HUES6 (cell line): ENCODE measurements at regions not wholly inside any gene's neighbourhood (a gene's known extent, or its start where the extent isn't known, plus 50 kb on each side); places are given as distances from the start of the nearest gene placed in this dataset.
A peak's percentile ranks its signal among the peaks of the same experiment; 100 is the strongest.

ENCODE experiments used
- H3K27ac ChIP-seq: 2 replicates; pipeline ENCODE4 v1.7.0; 2013; ENCODE audit warnings: low read depth, mild to moderate bottlenecking, low read length, inconsistent platforms
- H3K27me3 ChIP-seq: 2 replicates; pipeline ENCODE4 v1.6.1; 2013; ENCODE audit warnings: low read length; ENCODE audit not compliant: control insufficient read depth, insufficient read depth
- H3K36me3 ChIP-seq: 2 replicates; pipeline ENCODE4 v1.6.1; 2013; ENCODE audit warnings: low read length; ENCODE audit not compliant: control insufficient read depth, insufficient read depth
- H3K4me1 ChIP-seq: 2 replicates; pipeline ENCODE4 v1.6.1; 2013; ENCODE audit warnings: low read length; ENCODE audit not compliant: control insufficient read depth, insufficient read depth
- H3K4me3 ChIP-seq: 2 replicates; pipeline ENCODE4 v1.5.1; 2013; ENCODE audit warnings: low read depth, low read length
- H3K9ac ChIP-seq: one replicate; pipeline ENCODE4 v1.6.1; 2013; ENCODE audit warnings: mild to moderate bottlenecking, low read length
- H3K9me3 ChIP-seq: 2 replicates; pipeline ENCODE4 v1.6.1; 2013; ENCODE audit warnings: low read depth, low read length; ENCODE audit not compliant: control insufficient read depth, insufficient read depth

- no peaks in the 10 kb centered on the region for H3K36me3 ChIP-seq
- no peak overlapping the region for H3K4me3 ChIP-seq
- no peak overlapping the region for H3K27ac ChIP-seq
- H3K9ac ChIP-seq, result no peak overlapping the region
- peaks cover 8% of the 10 kb centered on the region for H3K4me1 ChIP-seq
- no peaks in the 10 kb centered on the region; the same call in 1 of the 2 replicates for H3K9me3 ChIP-seq
- peaks cover 11% of the 10 kb centered on the region; the same call in 1 of the 2 replicates for H3K27me3 ChIP-seq
These were observed 51.6 kb upstream of the SRGAP3 start for GRCh38 chr3:9301091-9301490.

- no peaks in the 10 kb centered on the region; the same call in 1 of the 2 replicates for H3K9me3 ChIP-seq
- H3K4me1 ChIP-seq, result peaks cover 8% of the 10 kb centered on the region
- H3K36me3 ChIP-seq, result no peaks in the 10 kb centered on the region
- peak overlapping the region; percentile 58 for H3K4me3 ChIP-seq
- H3K27me3 ChIP-seq, result peaks cover 11% of the 10 kb centered on the region; the same call in 1 of the 2 replicates
- H3K9ac ChIP-seq, result no peak overlapping the region
- H3K27ac ChIP-seq, result no peak overlapping the region
These were observed 52.4 kb upstream of the SRGAP3 start for GRCh38 chr3:9301798-9302197.

- no peaks in the 10 kb centered on the region for H3K36me3 ChIP-seq
- H3K4me1 ChIP-seq, result peaks cover 8% of the 10 kb centered on the region
- no peaks in the 10 kb centered on the region; the same call in 1 of the 2 replicates for H3K9me3 ChIP-seq
- H3K4me3 ChIP-seq, result peak overlapping the region; percentile 58
- peaks cover 11% of the 10 kb centered on the region; the same call in 1 of the 2 replicates for H3K27me3 ChIP-seq
- no peak overlapping the region for H3K27ac ChIP-seq
- H3K9ac ChIP-seq, result no peak overlapping the region
These were observed 53.2 kb upstream of the SRGAP3 start for GRCh38 chr3:9302425-9303181.

- Histone ChIP-seq H3K36me3 (no peaks in the 10 kb centered on the region), H3K4me3 (no peak overlapping the region), H3K27me3 (no peaks in the 10 kb centered on the region), H3K27ac (no peak overlapping the region), H3K9ac (no peak overlapping the region), H3K4me1 (no peaks in the 10 kb centered on the region; the same call in 1 of the 2 replicates), H3K9me3 (no peaks in the 10 kb centered on the region)
These were observed 54.4 kb upstream of the THUMPD3 start for GRCh38 chr3:9308298-9308990.

- Histone ChIP-seq H3K27ac (no peak overlapping the region), H3K36me3 (no peaks in the 10 kb centered on the region), H3K4me1 (no peaks in the 10 kb centered on the region; the same call in 1 of the 2 replicates), H3K9ac (no peak overlapping the region), H3K27me3 (no peaks in the 10 kb centered on the region), H3K9me3 (no peaks in the 10 kb centered on the region), H3K4me3 (no peak overlapping the region)
These were observed 52.8 kb upstream of the THUMPD3 start for GRCh38 chr3:9310043-9310442.

GRCh38 chr3:9311228-9311627, 51.6 kb upstream of the THUMPD3 start:
- H3K9me3 ChIP-seq, result no peaks in the 10 kb centered on the region
- H3K27ac ChIP-seq, result no peak overlapping the region

More at GRCh38 chr3:9311228-9311627, 51.6 kb upstream of the THUMPD3 start:
- Histone ChIP-seq H3K36me3 (no peaks in the 10 kb centered on the region), H3K4me1 (no peaks in the 10 kb centered on the region; the same call in 1 of the 2 replicates), H3K27me3 (no peaks in the 10 kb centered on the region), H3K4me3 (no peak overlapping the region), H3K9ac (no peak overlapping the region)
